Ecto neural progenitor cell (in vitro differentiated cells): ENCODE measurements at regions not wholly inside any gene's neighbourhood (a gene's known extent, or its start where the extent isn't known, plus 50 kb on each side); places are given as distances from the start of the nearest gene placed in this dataset.
"Not testable (repeated sequence)": the region's sequence is repeated elsewhere in the genome, so short reads cannot be mapped to it uniquely, and the experiment has no call there.

ENCODE experiments used
- DNase-seq: peaks from one replicate; pipeline ENCODE4 v3.0.0-alpha.2; 2018; ENCODE audit warnings: low spot score

DNA sequence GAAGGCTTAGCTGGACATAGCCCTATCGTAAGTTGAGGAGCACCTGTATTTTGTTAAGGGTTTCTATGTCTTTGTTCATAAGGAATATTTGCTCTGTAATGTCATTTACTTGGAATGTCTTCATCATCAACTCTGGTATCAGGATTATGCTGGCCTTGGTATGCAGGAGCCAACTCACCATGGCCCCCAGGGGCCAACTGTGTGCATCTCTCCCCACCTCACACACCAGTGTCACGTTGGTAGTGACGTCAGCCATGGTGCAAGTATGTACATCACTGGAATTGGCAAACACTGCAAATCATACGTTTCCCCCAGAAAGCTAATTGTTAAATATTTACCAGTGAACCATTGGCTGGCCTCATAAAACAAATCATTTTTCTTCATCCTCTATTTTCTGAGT, 70.8 kb downstream of the YTHDF1 start:
- no peak for DNase-seq

DNA sequence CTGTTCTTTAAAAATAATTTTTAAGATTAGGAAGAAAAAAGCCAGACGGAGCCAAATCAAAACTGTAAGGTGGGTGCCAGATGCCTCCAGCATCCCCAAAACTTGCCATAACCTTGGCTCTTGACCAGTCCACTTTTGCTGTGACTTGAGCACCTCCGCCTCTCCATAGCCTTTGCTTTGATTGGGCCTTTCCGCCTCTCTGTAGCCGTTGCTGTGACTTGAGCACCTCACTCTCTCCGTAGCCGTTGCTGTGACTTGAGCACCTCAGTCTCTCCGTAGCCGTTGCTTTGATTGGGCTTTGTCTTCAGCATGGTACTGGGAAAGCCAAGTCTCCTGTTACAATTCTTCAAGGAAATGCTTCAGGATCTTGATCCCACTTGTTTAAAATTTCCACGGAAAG, 73.0 kb downstream of the YTHDF1 start:
- no peak for DNase-seq

DNA sequence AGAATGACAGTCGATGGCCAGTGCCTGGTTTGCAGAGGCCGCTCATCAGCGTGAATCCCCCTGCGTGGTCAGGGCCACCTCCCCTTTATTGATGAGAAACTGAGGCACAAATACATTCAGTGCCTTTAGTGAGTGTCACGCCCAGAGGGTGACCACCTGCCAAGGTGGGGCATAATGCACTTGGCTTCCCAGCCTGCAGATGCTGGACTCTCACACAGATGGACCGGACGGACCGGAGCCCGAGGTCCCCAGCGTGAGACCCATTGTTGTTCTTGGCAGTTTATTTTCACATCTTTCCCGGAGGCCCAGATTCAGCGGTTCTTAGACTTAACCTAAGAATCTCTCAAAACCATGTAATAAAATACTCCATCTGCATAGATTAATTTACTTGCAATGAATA, 74.4 kb downstream of the YTHDF1 start:
- no peak for DNase-seq

DNA sequence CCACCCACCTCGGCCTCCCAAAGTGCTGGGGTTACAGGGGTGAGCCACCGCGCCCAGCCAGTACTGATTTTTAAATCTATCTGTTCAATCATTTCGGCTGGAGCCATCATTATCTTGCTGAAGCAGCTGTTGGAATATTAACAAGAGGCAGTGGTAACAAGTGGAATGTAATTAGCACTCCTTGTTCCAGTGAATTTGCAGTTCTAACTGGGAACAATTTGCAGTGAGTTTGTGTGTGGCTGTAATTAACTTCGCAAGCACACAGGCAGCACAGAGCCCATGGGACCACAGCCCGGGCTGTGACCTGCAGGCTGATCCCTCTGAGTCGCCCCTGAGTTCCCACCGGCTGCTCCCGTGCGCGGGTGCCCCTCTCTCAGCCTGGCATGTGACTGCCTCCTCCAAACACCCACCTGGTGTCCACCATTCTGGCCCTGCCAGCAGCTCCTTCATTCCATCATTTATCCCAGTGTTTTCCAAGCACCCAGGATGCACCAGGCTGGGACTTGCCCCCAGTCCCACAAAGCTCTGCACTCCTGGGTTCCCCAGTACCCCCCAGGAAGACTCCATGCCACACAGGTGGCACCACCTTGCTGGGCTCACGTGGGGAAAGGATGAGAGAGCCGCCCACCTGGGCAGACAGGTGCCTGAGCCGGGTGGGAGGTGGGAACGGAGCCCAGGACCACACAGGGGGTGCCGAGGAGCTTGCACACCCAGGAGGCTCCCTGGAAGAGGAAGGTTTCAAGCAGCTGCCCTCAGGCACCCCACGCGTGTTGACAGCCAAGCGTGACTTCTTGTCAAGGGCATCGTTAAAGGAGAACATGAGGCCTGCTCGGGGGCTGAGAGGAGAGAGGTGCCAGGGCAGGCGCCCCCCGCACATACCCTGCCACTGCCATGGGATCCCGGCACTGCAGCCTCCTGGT, 75.2 kb downstream of the YTHDF1 start:
- DNase-seq: no peak

DNA sequence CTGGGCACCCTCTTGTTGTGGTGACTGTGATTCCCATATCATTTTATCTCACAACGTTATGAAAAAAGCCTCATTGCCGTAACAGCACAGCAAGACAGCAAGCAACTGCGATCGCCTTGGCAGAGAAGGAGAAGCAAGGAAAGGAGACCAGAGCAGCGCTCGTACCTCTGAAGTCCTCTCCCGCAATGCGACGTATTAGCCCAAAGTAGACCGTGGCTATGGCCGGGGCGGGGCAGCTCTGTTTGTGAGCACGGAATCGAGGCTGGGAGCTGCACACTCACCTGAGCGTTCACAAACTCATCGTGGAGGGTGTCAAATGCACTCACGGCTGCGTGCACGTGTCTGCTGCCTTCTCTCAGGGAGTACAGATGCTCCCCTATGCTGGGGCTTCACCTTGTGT, 76.1 kb downstream of the YTHDF1 start:
- no peak for DNase-seq

DNA sequence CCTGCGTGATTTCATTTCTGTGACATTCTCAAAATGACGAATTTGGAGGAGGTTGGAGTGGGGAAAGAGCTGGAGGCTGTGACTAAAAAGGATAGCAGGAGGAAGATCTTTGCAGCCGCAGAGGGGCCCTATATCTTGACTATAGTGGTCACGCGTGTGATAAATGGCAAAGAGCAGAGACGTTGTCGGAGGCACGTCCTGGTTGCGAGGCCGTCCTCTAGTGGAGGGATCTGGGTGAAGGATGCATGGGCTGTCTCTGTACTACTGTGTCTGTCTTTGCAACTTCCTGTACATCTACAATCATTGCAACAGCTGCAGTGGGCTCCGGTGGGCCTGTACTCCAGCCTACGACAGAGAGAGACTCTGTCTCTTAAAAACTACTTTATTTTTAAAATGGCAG, 76.6 kb downstream of the YTHDF1 start:
- DNase-seq: no peak

DNA sequence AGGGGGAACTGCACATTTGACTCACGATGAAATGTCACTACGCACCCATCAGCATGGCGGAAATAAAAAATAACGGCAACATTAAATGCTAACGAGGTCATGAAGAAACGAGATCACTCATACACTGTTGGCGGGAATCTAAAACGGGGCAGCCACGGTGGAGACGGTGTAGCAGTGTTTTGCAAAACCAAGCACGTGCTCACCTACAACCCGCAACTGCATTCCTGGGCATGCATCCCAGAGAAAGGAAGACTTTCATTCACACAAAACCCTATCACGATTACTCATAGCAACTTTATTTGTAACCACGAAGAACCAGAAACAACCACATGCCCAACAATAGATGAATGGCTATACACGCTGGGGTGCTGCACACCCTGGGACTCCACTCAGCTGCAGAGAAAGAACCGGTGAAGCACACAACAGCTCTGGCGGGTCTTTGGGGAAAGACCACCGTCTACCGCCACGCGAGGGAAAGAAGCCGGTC, 77.0 kb downstream of the YTHDF1 start:
- DNase-seq: no peak

DNA sequence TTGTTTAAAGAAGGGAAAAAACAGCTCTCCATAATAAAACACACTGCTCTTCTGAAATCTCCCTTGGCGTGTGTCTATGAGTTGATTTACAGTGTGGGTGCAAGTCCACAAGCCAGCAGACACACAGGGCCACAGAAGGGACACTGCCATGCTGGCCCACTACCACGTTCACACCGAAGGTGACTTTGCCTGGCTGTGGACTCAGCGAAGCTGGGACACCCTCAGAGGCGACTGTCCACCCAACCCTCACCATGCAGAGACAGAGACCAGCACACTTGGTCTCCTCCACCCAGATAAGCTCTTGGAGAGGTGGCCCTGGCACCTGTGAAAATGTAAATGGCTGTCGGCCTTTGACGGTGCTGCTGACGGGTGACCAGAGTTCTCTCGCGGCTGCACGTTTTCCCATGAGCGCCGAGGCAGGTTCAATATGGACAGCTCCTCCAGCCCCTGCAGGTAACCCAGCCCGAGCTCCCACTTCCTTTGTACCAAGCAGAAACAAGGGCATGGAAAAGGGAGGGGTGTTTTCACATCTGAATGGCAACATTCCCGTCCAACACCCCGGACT, 78.0 kb downstream of the YTHDF1 start:
- no peak for DNase-seq

DNA sequence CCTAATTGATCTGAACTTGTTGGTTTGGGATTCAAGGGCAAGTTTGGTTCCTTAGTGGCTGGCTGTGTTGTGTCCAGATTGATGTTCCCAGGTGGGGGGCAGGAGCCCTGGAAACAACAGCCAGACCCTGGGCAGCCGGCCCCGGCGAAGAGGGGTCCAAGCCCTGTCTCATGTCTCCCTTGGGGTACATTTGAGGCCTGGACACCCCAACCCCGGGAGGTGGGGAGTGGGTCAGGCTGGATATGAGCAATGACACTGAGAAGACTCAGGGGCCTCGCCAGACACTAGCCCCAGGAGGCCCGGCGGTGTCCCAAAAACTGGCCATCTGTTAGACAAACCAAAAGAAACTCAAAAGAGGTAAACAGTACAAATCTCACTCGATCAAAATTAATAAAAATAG, 79.6 kb downstream of the YTHDF1 start:
- no peak for DNase-seq

DNA sequence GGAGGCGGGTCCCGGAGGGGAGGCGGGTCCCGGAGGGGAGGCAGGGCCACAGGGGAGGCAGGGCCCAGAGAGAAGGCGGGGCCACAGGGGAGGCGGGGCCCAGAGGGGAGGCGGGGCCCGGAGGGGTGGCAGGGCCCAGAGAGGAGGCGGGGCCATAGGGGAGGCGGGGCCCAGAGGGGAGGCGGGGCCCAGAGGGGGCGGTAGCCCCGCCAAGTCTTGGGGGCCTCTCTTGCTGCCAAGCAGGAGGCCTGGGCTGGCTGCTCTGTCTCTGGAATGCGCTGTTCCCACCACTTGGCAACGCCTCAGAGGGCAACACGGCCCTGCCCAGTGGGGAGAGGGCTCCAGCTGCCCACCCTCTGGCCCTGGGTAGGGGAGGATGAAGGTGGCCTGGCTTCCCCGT, 80.5 kb downstream of the YTHDF1 start:
- DNase-seq: no peak

DNA sequence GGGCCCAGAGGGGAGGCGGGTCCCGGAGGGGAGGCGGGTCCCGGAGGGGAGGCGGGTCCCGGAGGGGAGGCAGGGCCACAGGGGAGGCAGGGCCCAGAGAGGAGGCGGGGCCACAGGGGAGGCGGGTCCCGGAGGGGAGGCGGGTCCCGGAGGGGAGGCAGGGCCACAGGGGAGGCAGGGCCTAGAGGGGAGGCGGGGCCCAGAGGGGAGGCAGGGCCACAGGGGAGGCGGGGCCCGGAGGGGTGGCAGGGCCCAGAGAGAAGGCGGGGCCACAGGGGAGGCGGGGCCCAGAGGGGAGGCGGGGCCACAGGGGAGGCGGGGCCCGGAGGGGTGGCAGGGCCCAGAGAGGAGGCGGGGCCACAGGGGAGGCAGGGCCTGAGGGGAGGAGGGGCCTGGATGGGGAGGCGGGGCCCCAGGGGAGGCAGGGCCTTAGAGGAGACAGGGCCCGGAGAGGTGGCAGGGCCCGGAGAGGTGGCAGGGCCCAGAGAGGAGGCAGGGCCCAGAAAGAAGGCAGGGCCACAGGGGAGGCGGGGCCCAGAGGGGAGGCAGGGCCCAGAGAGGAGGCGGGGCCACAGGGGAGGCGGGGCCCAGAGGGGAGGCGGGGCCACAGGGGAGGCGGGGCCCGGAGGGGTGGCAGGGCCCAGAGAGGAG, 81.1 kb downstream of the YTHDF1 start:
- not testable (repeated sequence) for DNase-seq

DNA sequence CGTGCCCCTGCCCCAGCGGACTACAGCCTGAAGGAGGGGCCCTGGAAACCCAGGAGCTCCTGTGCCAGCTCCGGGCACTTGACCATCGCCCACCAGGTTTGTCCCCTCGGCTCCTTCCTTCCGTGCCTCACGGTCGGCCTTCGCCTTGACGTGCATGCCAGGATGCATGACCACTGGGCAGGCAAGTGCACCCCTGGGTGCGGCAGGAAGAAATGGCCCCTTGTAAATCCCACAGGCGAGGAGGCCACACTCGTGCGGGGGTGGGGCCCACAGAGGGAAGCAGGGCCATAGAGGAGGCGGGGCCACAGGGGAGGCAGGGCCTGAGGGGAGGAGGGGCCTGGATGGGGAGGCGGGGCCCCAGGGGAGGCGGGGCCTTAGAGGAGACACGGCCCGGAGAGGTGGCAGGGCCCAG, 81.7 kb downstream of the YTHDF1 start:
- no peak for DNase-seq

DNA sequence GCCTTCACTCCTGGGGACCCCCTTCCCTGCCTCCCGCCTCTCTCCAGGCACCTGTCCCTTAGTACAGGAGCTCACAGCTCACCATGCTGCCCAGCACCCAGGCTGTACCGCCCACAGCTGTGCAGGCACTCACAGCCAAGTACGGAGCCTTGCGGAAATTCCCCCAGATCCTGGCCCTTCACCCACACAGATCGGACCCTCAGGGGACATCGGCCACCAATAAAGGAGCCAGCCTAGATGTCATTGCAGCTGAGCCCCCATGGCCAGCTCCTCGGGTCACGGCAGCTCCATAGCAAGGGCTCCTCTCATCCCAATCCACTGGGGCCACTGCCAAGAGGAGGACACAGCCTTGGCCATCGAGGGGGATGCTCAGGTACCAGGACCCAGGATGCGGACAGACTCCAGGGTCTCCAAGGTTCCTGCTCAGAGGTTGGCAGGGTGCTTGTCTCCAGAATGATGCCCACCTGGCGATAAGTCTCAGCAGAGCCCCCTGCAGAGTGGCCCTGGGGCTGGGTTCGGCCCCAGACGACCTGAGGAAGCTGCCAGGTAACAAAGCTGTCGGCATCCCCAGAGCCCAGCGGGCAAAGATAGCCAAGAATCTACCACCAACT, 82.3 kb downstream of the YTHDF1 start:
- no peak for DNase-seq

DNA sequence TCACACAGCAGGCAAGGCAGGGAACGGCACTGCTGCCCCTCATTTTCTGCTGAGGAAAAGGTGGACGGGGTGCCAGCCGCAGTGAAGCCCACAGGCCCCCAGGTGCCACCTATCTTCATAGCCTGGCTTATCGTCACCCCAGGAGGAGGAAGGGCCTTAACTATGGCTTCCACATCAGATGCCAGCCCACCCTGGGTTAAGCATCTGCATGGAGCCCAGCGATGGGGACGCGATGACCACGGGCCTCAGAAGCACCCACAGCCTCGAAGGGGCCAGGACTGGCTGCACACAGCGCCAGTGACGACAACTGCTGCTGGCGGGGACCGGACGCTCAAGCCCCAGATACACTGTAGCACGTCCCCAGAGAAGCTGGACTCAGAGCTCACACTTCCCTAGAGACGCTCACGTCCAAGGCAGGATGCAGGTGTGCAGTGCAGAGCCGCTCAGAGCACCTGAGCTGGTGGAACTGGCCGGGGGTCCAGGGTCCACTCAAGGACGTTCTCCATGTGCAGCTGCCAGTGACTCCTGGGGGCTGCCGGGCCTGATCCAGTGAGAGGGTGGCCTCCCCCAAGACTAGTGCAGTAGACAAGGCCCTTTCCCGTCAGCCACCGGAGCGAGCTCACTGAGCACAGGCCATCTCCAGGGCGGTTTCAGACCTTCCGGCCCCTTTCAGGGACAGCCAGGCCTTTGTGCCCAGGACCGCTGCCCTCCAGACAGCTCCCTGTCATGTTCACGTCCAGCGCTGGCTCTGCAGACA, 83.0 kb downstream of the YTHDF1 start:
- DNase-seq: no peak

DNA sequence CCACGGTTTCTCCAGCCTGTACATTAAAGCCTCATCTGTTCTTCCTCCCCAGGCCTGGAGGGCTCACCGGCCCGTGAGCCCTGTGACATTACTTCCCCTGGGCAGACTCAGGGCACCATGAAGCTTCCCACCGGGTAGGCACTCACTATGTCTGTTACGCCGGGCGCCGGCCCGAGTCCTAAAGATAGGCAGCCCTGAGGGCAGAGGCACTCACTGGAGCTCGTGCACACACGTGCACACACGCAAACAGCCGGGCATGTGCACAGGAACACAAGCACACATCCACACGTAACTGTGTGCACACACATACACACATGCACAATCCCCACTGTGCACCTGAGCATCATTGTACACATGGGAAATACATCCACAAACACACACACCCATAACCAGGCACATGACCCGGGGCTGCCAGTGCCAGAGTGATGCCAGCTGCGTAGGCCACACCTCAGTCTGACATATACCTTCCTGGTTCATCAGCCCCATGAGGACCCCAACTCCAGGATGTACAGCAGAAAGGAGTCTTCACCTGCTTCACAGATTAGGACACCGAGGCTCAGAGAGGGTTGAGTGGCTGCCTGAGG, 83.7 kb downstream of the YTHDF1 start:
- DNase-seq: no peak

DNA sequence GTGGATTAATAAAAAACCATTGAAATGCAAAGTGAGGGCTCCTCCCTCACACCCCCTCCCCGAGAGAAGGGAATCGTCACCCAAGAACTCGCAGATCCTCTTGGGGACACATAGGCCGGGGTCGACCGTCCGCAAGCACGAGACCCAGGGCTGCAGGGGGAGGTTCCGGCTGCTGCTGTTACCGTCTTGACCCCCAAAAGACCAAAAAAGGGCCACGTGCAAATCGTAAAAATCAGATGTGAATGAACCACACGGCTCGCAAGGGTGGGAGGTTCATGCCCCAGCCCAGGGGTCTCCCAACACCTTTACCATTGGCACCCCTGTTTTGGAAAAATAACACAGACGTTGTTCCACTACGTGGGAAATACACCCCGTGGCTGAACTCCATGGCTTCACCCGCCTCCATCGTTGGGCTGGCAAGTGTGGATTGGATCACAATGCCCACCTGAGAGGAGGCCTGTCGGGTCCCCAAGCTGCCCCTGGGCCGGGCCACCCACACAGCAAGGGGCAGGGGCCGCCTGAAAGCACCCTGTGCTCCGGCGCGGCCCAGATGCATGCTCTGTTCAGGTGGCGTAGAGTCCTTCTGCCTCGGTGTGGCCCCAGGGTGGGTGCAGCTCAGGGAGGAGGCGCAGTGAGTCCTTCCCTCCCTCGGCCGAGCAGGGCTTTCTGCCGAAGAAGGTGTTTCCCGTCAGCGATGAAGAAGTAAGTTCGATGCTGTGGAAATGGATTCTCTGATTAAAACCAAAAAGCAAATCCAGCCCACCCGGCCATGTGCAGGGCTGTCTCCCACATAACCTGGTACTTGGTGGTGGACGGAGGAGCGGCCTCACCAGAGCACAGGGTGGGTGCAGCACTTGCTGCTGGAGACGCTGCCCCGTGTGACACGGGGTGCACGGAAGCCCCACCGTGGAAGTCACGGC, 85.0 kb downstream of the YTHDF1 start:
- no peak for DNase-seq

DNA sequence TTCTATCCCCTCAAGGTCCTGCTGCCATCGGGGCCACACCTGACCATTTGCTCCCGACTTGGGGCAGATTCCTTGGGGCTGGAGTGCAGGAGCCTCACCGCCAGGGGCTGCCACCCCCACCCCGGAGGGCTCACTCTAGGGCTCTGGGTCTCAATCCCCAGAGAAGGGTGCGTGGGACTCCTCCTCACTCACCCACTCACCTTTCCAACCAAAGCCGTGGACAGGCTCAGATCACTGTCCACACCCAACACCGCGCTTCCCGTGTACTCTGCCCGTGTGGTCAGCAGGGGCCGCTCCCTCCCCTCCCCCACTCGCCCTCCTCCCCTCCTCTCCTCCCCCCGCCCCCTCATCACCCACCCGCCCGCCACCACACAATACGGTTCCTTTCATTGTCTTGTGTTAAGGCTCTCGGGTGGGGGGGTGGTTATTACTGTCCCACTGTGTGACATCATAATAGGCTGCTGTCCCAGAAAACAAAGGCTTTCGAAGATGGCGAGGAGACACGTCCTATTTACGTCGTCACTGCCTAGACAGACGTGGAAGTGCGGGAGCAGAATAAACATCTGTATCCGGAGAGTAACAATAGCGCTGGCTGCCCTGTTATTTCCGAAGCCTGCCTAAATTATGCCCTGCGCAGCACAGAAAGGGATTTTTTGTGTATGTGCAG, 85.8 kb downstream of the YTHDF1 start:
- DNase-seq: no peak

DNA sequence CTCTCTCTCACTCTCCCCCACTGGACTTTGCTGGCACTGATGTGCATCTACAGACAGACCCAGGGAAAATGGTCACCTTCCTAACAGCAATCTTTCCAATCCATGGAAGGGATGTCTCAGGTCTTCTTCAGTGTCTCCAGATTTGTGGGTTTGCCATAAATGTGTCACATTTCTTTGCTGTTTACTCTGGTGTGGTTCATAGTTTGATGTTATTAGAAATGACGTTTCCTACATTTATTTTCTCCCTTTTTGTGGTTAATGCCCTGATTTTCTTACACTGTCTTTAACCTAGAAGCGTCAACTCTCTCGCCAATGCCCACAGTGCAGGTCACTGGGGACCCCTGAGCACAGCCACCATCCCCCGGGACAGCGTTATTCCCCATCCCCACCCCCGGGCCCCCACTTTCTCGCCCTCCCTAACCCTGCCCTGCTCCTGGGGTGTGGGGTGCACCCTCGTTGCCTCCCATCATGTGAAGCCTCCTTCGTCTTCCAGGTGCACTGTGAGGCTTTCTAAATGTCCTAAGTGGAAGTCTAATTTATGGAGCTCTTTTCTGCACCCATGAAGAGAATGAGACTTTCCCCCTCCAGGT, 86.5 kb downstream of the YTHDF1 start:
- no peak for DNase-seq

DNA sequence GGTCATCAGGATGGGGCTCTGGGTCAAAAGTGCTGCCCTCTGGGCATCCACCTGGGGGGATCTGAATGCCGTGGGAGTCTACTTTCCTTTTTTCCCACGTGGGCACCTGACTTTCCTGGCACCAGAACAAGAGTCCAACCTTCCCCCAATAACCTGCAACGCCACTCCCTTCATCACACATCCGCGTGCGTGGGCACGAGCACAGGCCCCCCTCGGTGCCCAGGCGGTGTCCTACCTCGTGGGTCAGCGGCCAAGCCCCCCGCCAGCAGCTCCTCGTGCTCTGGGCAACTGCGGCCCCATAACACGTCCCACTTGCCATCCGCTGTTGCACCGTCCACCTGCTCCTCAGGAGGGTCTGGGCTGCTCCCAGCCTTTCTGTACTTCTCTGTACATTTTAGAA, 87.0 kb downstream of the YTHDF1 start:
- no peak for DNase-seq

DNA sequence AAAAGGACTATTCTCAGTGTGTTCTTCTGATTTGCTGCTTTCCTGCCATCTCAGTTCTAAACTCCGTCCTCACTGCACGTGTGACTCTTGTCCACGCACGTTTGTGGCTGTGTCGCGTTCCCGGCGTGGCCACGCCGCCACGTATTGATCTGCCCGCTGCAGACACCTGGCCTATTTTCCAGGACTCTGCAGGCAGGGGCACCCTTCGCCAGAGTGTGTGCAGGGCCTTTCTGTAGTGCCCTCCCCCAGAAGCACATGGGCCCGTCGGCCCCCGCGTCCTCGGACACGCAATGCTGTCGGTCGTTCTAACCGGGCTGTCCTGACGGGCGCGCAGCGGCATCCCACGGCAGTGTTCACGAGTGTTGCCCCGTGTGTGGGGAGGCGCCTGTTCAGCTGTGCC, 87.6 kb downstream of the YTHDF1 start:
- DNase-seq: no peak
